Caco-2 (cell line): ENCODE measurements at regions not wholly inside any gene's neighbourhood (a gene's known extent, or its start where the extent isn't known, plus 50 kb on each side); places are given as distances from the start of the nearest gene placed in this dataset.

Source experiments
- BruUV-seq: library from RNA; stranded (reverse); fragments of 400-500 nt; replicated peaks from 2 replicates; lab custom pipeline; 2021; lab: Mats Ljungman, UMichigan
- CTCF ChIA-PET: fragments of 300-600 bp; sonication (Branson Sonifier 250); formaldehyde crosslinking; loops from one replicate; lab custom pipeline; 2022; ENCODE audit warnings: antibody characterized with exemption; lab: Charles Lee
- POLR2A ChIA-PET: fragments of 300-600 bp; sonication (Branson Sonifier 250); formaldehyde crosslinking; loops from one replicate; lab custom pipeline; 2022; ENCODE audit warnings: antibody characterized with exemption; lab: Charles Lee
- DNase-seq, 2 experiments: peaks; one replicate each; pipeline versions ENCODE4 v3.0.0 to v3.0.0-alpha.2; 2020 to 2022
- H3K27me3 ChIP-seq: replicated peaks from 2 replicates; pipeline ENCODE4 v1.6.0; 2011; ENCODE audit warnings: low read length; ENCODE audit not compliant: control insufficient read depth, insufficient read depth
- H3K36me3 ChIP-seq: 2 replicates; pipeline ENCODE4 v1.5.1; 2011; ENCODE audit warnings: low read length; ENCODE audit not compliant: control insufficient read depth, insufficient read depth
- H3K4me1 ChIP-seq: fragments of 250-450 bp; sonication (Bioruptor Pico); 2 replicates; pipeline ENCODE4 v1.5.1; 2020; ENCODE audit warnings: mild to moderate bottlenecking
- H3K4me3 ChIP-seq: 2 replicates; pipeline ENCODE4 v1.5.1; 2011; ENCODE audit warnings: low read depth, mild to moderate bottlenecking, control low read depth, low read length
- H3K9me3 ChIP-seq: fragments of 250-450 bp; sonication (Bioruptor Pico); 2 replicates; pipeline ENCODE4 v1.5.1; 2020; ENCODE audit warnings: mild to moderate bottlenecking, moderate library complexity
- H3K27ac Mint-ChIP-seq: one replicate; pipeline ENCODE4 v1.8.0; 2022; ENCODE audit warnings: mixed read lengths; ENCODE audit not compliant: unreplicated experiment
- H3K27me3 Mint-ChIP-seq: one replicate; pipeline ENCODE4 v1.8.0; 2022; ENCODE audit warnings: mixed read lengths; ENCODE audit not compliant: insufficient read depth, unreplicated experiment
- H3K36me3 Mint-ChIP-seq: one replicate; pipeline ENCODE4 v1.8.0; 2022; ENCODE audit warnings: mild to moderate bottlenecking, mixed read lengths; ENCODE audit not compliant: insufficient read depth, unreplicated experiment
- H3K4me1 Mint-ChIP-seq: one replicate; pipeline ENCODE4 v1.8.0; 2022; ENCODE audit warnings: low read depth, mixed read lengths; ENCODE audit not compliant: unreplicated experiment
- H3K4me3 Mint-ChIP-seq: one replicate; pipeline ENCODE4 v1.8.0; 2022; ENCODE audit warnings: mild to moderate bottlenecking, moderate library complexity, mixed read lengths; ENCODE audit not compliant: unreplicated experiment
- H3K9me3 Mint-ChIP-seq: one replicate; pipeline ENCODE4 v1.8.0; 2022; ENCODE audit warnings: mixed read lengths; ENCODE audit not compliant: unreplicated experiment
- intact Hi-C: fragments of 100-400 bp; cut with micrococcal nuclease; formaldehyde crosslinking; loops from one replicate; pipeline ENCODE4 v1.10.0; 2022; ENCODE audit not compliant: unreplicated experiment
- TF ChIP-seq, protein P1 (sequence below), 2 experiments: fragments of 200-600 bp in 1 of 2; IDR thresholded peaks; 1 replicate in 1 of 2; 2 replicates in 1 of 2; pipeline versions ENCODE4 v1.5.1 to v1.8.0; 2011 to 2022; ENCODE audit warnings: antibody characterized with exemption in 1 of 2, control low read depth in 1 of 2, inconsistent platforms in 1 of 2, low read depth in 1 of 2, low read length in 1 of 2, mild to moderate bottlenecking in 1 of 2, moderate library complexity in 1 of 2; ENCODE audit not compliant: insufficient read depth in 1 of 2, severe bottlenecking in 1 of 2, unreplicated experiment in 1 of 2

DNA sequence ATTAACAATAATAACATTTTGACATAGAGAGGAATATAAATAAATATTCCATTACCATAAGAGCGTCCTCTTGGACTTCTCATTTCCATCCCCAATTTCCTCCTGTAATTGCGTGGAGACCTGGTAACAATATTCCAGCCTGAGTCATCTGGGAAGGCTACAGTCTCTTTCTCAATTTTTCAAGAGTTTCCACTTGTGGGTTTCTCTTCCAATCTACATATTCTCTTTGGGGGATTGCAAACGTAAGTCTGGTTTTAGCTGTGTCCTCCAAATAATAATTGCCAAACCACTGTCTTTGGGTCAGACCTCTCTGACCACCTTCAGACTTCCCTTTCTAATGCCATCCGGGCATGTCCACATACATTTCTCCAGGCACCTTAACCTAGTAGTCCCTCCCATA, 124.5 kb upstream of the USP24 start:
- TF ChIP-seq, protein P1, sequence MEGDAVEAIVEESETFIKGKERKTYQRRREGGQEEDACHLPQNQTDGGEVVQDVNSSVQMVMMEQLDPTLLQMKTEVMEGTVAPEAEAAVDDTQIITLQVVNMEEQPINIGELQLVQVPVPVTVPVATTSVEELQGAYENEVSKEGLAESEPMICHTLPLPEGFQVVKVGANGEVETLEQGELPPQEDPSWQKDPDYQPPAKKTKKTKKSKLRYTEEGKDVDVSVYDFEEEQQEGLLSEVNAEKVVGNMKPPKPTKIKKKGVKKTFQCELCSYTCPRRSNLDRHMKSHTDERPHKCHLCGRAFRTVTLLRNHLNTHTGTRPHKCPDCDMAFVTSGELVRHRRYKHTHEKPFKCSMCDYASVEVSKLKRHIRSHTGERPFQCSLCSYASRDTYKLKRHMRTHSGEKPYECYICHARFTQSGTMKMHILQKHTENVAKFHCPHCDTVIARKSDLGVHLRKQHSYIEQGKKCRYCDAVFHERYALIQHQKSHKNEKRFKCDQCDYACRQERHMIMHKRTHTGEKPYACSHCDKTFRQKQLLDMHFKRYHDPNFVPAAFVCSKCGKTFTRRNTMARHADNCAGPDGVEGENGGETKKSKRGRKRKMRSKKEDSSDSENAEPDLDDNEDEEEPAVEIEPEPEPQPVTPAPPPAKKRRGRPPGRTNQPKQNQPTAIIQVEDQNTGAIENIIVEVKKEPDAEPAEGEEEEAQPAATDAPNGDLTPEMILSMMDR (IDR thresholded peaks at IDR 0.05; ENCODE audit: insufficient read depth in 1 of 2, low read depth in 1 of 2, low read length in 1 of 2, severe bottlenecking in 1 of 2, unreplicated experiment in 1 of 2), result no peak
- Mint-ChIP-seq H3K4me1 (no peaks in the 10 kb centered on the region), H3K27ac (no peak overlapping the region), H3K27me3 (no peaks in the 10 kb centered on the region), H3K36me3 (no peaks in the 10 kb centered on the region), H3K4me3 (no peak overlapping the region), H3K9me3 (peaks cover 28% of the 10 kb centered on the region)
- H3K36me3 ChIP-seq, result no peaks in the 10 kb centered on the region
- intact Hi-C loops, result no loop called here
- peaks cover 7% of the 10 kb centered on the region; the same call in 1 of the 2 replicates for H3K4me1 ChIP-seq
- POLR2A ChIA-PET, result no interaction called here
- no TSS peak for BruUV-seq
- DNase-seq, result no peak
- H3K9me3 ChIP-seq, result no peaks in the 10 kb centered on the region
- no peak overlapping the region for H3K4me3 ChIP-seq
- no peaks in the 10 kb centered on the region for H3K27me3 ChIP-seq
- CTCF ChIA-PET, result no interaction called here

DNA sequence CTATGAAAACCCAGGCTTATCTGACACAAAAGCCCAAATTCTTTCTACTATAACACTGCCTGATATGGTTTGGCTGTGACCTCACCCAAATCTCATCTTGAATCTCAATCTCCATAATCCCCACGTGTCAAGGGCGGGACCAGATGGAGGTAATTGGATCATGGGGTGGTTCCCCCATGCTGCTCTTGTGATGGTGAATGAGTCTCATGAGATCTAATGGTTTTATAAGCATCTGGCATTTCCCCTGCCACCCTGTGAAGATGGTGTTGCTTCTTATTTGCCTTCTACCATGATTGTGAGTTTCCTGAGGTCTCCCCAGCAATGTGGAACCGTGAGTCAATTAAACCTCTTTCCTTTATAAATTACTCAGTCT, 123.3 kb upstream of the USP24 start:
- Mint-ChIP-seq H3K4me1 (no peaks in the 10 kb centered on the region), H3K9me3 (peaks cover 28% of the 10 kb centered on the region), H3K27me3 (no peaks in the 10 kb centered on the region), H3K27ac (no peak overlapping the region), H3K4me3 (no peak overlapping the region), H3K36me3 (no peaks in the 10 kb centered on the region)
- H3K9me3 ChIP-seq, result no peaks in the 10 kb centered on the region
- no peaks in the 10 kb centered on the region for H3K4me1 ChIP-seq
- DNase-seq, result no peak
- CTCF ChIA-PET, result interaction anchor here (1.1 kb wide), 1 partner anchor 37 kb away, joined by 5 read pairs; no protein-coding TSS in a partner anchor
- H3K4me3 ChIP-seq, result no peak overlapping the region
- no peaks in the 10 kb centered on the region for H3K36me3 ChIP-seq
- POLR2A ChIA-PET, result no interaction called here
- no peaks in the 10 kb centered on the region for H3K27me3 ChIP-seq
- no TSS peak for BruUV-seq
- TF ChIP-seq, protein P1 (IDR thresholded peaks at IDR 0.05; ENCODE audit: insufficient read depth in 1 of 2, low read depth in 1 of 2, low read length in 1 of 2, severe bottlenecking in 1 of 2, unreplicated experiment in 1 of 2), result no peak
- intact Hi-C loops, result loop anchor here (1.0 kb wide), 1 partner anchor 53 kb away; no protein-coding TSS in a partner anchor

DNA sequence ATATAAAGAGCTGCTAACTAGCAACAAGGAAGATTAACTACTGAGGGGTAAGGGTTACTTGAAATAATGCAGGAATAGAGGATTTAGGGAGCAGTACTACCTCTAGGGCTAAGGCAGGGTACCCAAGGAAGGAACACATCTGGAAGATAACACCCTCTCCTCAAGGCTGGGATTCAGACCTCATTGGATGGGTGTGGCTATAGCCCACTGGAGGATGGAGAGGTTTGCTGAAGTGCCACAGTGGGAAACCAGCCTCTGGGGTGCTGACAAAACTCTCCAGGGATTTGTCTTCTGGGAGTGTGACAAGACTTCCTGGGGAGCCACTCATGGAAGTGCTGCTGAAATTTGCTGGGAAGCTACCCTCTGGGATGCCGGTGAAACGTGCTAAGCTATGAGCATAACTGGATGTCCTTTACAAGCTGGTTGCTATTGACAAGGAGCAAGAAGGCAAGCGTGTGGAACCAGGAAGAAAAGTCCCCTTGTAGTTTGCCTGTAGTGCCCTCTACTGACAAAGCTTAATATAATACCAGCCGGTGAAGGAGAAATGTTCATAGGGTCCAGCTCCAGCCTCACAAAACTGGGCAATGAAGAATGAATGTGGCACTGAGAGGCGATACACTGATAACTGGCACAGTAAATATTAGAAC, 122.8 kb upstream of the USP24 start:
- H3K27me3 ChIP-seq, result no peaks in the 10 kb centered on the region
- no TSS peak for BruUV-seq
- ChIA-PET POLR2A (no interaction called here), CTCF (interaction anchor here (1.1 kb wide), 1 partner anchor 38 kb away, joined by 5 read pairs; no protein-coding TSS in a partner anchor)
- H3K27ac Mint-ChIP-seq, result no peak overlapping the region
- no peak overlapping the region for H3K4me3 Mint-ChIP-seq
- H3K4me1 Mint-ChIP-seq, result no peaks in the 10 kb centered on the region
- no peaks in the 10 kb centered on the region for H3K9me3 ChIP-seq
- H3K36me3 Mint-ChIP-seq, result no peaks in the 10 kb centered on the region
- H3K36me3 ChIP-seq, result no peaks in the 10 kb centered on the region
- peak in 1 of 2 experiments; percentile 25 for DNase-seq
- no peaks in the 10 kb centered on the region for H3K4me1 ChIP-seq
- intact Hi-C loops, result loop anchor here (1.0 kb wide), 1 partner anchor 53 kb away; no protein-coding TSS in a partner anchor
- H3K27me3 Mint-ChIP-seq, result no peaks in the 10 kb centered on the region
- no peak overlapping the region for H3K4me3 ChIP-seq
- H3K9me3 Mint-ChIP-seq, result peaks cover 25% of the 10 kb centered on the region
- TF ChIP-seq, protein P1 (IDR thresholded peaks at IDR 0.05; ENCODE audit: insufficient read depth in 1 of 2, low read depth in 1 of 2, low read length in 1 of 2, severe bottlenecking in 1 of 2, unreplicated experiment in 1 of 2), result peak in 1 of 2 experiments; percentile 21
